Midbrain (tissue), 1 donor: ENCODE measurements at regions not wholly inside any gene's neighbourhood (a gene's known extent, or its start where the extent isn't known, plus 50 kb on each side); places are given as distances from the start of the nearest gene placed in this dataset.

ENCODE experiments used
- DNase-seq: peaks from one replicate; lab custom pipeline; 2025; lab: John Stamatoyannopoulos, UW

DNA sequence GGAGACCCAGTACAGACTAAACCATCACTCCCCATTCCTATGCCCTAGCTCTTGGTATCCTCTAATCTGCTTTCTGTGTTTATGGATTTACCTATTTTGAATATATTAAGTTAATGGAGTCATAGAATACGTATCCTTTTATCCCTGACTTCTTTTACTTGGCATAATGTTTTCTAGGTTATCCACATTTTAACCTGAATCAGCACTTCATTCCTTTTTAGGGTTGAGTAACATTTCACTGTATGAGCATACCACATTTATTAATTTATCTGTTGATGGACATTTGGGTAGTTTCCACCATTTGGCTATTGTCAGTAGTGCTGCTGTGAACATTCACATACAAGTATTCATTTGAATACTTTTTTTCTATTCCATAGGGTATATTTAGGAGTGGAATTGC is 157.3 kb upstream of the CTNNA2 start:
- DNase-seq: no peak

DNA sequence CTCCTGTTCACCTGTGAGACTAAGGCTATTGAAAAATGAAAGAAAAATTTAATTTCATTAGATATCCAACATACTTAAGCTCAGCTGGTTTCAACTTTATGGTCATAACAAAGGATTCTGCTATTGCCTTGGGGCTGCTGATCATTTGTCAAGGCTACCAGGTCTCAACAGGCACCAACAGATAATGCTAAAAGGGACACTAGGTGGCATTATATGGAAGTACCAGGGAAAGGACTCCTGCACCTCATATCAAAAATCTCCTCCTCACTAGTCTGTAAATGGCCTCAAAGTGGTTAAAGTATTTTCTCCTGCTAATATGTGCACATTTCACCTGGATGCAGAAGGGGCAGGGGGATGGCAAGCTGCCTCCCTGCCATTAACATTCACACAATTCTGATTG is 167.9 kb upstream of the REG3A start:
- peak; percentile 2 for DNase-seq

DNA sequence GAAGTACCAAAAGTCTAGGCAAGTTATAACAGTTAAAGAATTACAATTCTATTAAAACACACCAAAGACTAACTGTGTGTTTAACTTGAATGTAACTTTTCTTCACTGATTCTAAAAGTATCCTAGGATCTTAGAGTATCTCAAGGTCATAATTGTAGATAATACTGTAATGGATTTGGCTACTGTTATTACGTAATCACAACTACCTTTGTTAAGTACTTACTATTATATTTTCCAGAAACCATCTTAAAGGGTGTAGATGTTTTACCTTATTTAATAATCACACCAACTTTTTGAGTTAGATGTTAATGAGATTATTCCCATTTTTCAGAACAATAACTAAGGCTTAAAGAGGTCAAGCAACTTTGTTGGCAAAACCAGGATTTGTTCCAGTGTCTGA is 161.3 kb upstream of the REG3A start:
- no peak for DNase-seq

DNA sequence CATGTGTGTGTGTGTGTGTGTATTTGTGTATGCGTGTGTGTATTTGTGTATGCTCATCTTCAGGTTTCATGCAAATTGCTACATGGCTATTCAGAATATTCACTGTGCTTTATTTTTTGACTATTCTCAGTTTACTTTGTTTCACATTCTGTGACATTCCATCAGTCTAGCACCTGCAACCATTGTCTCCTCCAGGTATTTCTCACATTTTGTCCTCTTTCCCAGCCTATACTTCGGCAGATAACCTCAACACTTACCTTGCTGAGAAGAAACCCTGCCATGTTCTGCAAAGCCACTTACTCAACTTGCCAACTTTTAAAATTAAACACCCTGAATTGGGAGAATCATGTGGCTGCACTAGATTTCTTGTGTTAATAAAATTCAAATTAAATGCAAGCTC is 135.4 kb upstream of the REG3A start:
- peak; percentile 3 for DNase-seq

DNA sequence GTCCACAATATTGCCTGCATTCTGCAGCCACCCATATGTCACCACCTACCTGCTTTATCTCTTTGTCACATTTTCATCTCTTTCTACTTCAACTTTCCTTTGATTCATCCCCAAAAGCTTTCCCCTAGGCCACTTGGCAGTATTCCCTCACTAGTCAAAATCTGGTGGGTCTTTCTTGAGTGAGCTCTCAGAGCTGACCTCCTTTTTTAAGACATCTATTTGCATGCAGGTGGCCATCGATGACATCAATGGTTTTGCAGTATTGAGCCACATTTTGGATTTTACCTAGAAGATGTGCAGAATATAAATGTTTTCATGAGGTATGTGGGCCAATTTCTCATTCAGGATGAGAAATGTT is 133.4 kb upstream of the REG3A start:
- DNase-seq: peak; percentile 50

DNA sequence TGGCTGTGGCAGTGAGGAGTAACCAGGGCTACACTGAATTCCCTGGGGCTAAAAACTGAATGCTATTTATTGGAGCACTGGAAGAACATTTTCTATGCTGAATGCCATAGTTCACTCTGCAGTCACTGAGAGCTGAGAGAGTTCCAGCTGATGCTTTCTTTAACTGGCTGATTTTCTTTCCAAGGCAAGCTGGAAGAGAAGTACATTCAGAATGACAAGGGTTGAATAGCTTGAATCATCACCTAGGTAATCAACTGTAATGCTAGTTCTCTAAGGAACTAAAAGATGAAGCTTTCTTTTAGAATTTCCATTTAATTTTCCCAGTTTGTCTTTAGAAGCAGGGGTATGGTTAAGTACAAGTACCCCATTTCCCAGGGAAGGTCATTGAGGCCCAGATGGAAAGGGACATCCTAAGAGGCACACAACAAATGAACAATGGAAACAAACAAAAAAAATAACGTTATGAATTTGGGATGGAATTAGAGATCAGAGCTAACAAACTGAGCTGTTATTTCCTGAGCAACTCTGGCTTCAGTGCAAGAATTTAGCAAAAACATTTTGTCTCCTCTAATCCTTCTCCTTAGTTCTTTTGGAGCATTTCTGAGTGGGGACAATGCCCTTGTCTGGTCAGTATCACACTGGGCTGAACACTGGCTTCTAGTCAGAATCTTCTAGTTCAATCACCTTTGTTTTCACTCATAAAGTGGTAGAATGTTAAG is 132.8 kb upstream of the REG3A start:
- DNase-seq: peak; percentile 54

DNA sequence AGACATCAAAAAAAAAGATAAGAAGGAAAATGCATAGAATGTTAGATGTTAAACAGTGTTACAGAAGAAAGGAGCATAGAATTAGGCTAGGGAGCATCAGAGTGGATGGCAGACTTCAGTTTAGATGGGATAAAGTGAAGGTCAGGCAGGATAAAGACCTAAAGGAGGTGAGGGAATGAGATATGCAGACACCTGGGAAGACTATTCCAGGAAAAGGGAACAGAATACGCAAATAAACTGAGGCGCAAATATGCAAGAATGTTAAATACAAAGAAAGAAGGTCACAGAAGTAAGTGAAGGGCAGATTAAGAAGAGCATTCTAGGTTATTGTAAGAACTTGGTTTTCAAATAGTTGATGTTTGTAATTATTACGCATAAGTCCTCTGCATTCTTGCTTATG is 116.3 kb upstream of the REG3A start:
- DNase-seq: no peak

DNA sequence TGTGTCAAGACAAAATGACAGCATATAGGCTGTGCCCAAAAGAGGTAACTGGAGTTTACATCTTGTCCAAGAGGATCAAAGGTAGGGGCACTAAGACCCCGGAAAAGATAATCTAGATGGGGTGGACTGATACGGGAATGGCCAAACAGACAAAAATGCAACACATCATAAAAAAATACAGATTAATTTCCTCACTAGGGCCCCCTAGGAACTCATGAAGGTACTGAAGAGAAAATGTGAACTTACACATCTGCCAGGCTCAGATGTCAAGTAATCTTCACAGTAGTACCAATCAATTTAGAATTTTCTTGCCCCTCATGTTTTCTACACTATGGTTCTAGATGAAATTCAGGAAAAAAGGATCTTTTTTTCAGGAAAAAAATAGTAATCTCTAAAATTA is 115.6 kb upstream of the REG3A start:
- DNase-seq: no peak

DNA sequence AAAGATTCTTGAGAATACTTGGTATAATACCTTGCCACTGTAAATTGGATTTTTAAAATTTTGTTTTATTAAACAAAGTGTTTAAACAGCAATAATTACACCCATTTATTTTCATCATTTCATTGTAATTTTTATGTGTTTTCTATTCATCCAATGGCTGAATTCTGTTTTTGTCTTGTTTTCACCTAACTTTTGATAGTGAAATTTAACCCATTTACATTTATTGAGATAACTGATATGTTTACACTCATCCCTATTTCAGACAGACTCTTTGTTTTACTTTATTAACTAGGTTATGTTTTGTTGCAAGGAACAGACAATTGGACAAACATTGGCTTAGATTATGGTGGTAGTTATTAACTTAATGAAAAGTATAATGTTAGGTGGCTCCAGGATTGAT is 113.1 kb upstream of the REG3A start:
- no peak for DNase-seq

DNA sequence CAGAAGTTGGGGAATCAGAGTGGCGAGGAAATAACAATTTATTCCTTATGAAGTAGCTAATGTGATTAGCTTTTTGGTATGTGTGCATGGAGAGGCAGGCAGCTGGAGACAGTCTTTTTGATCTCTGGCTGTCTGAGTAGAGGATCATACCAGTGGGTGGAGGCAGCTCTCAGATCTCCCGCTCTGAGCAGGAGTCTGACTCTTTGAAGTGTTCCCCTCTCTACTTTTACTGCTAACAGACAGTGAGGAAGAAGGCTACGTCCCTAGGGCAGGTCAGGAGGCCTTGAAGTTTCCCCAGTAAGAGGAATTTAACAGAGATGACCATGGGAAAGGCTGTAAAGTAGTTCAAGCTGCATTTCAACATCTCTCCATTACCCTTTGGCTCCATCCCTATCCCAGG is 111.9 kb upstream of the REG3A start:
- DNase-seq: no peak

DNA sequence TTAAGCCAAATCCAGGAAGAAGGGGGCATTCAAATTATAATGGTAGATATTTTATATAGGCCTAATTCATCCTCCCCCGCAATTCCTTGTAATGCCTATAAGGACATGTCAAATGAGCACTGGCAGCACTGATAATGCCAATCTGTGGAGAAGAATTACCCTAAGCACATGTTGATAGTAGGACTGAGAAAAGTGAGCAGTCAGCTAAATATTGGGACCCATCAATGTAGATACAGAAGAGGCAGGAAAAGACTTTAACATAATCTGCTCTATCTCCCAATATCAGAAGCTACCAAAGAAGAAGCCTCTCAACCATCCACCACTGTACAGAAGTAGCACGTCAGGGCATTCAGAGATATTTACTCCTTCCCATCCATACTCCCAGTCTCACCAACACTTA is 101.3 kb upstream of the REG3A start:
- DNase-seq: no peak

DNA sequence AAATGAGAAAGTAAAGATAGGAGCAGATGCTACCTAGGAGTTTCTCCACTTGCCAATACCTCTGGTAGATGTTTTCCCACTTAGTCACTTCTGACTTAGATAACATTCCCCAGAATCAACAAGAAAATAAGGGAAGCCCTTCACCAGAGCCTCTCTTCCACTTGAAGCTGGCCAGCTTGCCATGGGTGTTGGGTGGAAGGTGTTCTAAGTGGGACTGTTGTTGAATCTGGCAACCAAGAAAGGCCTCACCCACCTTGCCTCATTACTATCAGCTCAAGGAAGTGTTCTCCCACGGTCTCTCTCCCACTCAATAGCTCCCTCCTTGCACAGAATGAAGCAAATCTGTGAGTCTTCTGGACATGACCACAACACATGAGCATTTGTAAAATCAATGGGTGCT is 100.4 kb upstream of the REG3A start:
- no peak for DNase-seq

DNA sequence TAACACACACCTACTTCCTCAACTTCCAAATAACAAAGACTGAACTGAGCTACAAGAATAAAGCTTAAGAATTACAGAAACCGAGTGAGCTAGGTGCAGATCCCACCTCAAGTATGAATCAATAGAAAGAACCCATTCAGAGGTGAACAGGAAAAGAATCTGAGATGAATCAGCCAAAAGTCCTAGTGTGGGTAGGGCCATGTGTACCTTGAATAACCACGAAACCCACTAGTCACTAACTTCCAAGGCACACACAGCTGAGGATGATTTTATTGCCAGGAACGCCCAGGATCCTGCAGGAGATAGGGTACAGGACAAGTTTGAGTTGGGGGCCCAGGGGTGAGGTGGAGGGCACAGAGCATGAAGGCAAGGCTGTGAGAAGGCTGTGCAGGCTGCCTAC is 99.7 kb upstream of the REG3A start:
- no peak for DNase-seq

DNA sequence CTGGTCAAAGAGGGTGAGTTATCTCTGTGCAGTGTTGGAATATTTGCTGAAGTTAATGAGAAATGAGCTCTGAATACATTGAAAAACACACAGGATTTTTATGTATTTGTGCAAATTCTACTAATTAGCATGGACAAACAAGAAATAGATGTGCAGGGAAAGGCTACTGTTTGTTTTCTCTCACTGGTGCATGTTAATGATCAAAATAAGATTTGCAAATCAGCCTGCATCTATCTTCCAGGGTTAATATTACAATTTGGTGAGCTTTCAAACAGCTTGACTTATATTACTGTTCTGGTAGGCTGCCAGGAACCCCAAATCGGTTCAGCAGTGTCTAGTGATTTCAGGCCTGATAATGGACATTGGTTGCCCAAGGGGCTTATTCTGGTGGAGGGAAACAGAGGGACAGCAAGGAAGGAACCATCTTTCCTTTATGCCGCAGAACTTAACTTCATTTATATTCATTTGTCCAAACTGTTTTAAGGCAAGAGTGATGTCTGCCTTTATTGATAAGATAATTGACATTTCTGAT is 93.8 kb upstream of the REG3A start:
- DNase-seq: no peak

DNA sequence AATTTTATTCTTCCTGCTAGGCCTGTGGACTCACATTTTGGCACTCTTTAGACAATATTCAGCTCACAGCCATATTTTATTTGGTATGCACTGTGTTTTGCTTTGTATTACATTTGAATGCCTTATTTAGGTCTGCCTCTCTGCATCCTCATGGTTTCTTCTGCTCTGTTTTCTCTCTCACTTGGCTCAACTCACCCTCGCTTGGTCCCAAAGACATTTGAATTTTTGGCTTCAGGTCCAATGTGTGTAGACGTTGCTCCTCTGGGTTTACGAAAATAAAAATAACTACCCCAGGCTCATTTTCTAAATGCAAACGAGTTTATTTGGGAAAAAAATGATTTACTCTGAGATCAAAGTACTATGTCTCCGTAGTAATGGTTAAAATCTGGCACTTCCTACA is 91.1 kb upstream of the REG3A start:
- DNase-seq: no peak

DNA sequence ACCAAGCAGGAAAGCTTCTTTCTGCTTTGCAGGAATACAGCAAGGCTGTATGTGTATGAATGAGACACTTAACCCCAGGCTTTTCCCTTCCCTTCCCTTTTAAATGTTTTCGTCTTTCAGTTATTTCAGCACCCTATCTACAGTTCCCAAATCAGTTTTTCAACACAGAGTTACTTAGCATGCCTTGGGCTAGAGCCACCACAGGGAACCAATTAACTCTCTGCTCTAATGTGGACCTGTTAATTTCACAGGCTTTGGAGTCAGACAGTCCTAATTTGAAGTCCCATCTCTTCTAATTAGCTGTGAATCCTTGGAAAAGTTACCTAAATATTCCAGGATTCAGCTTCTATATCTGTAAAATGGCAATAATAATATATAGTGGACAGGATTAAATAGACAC is 89.2 kb upstream of the REG3A start:
- no peak for DNase-seq

DNA sequence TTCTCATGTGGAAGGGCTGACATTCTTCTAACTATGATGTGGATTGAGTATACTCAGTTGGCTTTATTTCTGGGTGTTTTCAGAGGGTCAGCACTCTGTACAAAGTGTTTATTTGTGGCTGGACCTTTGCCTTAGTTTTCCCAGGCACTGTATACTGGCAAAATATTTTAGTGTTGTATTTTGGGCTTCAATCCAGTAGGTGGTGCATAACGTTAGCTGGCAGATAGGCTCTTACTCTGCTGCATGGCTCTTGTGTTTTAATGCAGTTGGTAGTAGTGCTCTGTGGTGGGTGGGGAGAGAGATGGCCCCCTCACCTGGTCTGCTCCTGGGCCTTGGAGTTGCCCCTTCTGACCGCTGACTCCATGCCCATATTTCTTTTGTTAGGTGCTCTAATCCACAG is 75.6 kb upstream of the REG3A start:
- no peak for DNase-seq

DNA sequence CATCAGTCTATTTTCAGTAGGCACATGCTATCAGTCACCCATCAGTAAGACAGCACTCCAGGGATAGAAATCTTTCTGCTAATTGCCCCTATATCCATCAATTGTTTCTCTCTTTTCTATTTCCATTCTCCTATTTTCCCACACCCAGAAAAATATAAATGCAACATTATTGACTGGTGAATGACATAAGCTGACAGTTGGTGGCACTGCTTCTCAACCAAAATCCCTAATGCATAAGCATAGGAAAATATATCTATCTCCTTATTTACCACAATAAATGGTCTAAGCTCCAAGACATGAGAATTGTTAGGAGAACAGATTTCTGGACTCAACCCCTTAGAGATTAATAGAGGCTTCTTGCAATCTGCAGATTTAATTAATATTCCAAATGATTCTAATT is 64.0 kb upstream of the REG3A start:
- DNase-seq: peak; percentile 1

DNA sequence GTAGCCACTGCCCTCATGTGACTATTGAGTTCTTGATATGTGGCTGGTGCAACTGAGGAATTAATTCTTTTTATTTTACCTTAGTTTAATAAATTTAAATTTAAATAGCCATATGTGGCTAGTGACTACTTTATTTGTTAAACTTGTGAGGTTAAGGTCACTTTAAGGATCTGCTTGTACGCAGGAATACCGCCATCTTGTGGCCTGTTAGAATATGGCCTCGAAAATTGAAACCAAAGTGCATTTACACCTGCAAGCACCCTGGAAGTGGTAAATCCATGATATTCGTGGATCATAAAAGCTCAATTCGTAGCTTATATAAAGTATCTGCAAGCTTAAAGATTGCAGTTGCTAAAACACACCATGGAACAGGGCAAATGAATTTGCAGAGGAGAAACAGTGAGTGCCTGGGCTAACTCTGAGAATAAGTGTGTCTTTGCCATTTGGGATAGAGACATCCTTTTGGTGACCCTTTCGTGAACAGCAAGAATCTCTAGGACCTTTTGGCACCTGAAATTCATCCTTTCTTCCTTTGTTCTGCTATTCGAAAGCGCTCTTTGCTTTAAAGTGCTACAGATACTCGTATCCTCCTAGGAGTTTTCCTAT is 59.9 kb upstream of the REG3A start:
- DNase-seq: peak; percentile 66

DNA sequence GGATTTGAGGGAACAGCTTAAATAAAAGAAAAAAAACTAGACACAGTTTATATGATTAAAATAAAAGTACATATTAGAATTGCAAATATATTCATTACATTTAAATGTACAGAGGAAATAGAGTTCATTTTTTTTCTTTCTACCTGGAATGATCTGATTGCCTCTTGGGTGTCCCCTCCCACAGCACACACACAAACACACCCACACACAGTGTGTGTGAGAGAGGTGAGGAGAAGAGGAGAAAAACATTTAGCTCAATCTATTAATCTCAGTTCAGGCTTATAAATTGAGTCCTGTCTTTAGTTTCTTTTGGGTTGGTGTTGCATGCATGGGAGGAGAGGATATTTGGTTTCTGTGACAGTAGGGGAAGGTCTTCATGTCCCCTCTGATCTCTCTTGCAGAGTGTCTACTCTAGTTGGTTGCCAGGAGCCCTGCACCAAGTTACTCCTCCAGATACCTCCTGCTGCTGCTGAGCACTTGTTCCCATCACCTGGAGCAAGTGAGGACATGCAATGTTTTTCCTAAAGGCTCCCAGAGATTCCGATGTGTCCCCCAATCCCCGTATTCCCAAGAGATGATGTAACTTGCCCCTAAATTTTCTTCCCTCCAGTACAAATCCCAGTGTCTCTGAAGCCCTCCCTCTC is 50.8 kb upstream of the REG3A start:
- no peak for DNase-seq
